Tibial nerve (tissue), 4 donors: ENCODE measurements at regions not wholly inside any gene's neighbourhood (a gene's known extent, or its start where the extent isn't known, plus 50 kb on each side); places are given as distances from the start of the nearest gene placed in this dataset.

Experiments
- DNase-seq, 2 donors: peaks; one replicate each; pipeline ENCODE4 v3.0.0-alpha.2; 2019; ENCODE audit warnings: low spot score in 2 of 2
- H3K27ac ChIP-seq, 4 donors: fragments of 200-600 bp; sonication (generic) in 3 of 4; one replicate each; pipeline ENCODE4 v1.5.1; 2017 to 2019; ENCODE audit warnings: mild to moderate bottlenecking in 1 of 4
- H3K27me3 ChIP-seq, 2 donors: fragments of 200-600 bp; sonication (generic) in 1 of 2; one replicate each; pipeline versions ENCODE4 v1.5.1 to v1.6.0; 2017 to 2019
- H3K36me3 ChIP-seq, 3 donors: fragments of 200-600 bp; sonication (generic); one replicate each; pipeline ENCODE4 v1.5.1; 2018 to 2019
- H3K4me1 ChIP-seq, 4 donors: fragments of 200-600 bp; sonication (generic) in 3 of 4; one replicate each; pipeline ENCODE4 v1.5.1; 2017 to 2019
- H3K4me3 ChIP-seq, 4 donors: fragments of 200-600 bp; sonication (generic) in 3 of 4; one replicate each; pipeline ENCODE4 v1.5.1; 2017 to 2019; ENCODE audit warnings: mild to moderate bottlenecking in 1 of 4, moderate library complexity in 1 of 4
- H3K9me3 ChIP-seq, 4 donors: fragments of 200-600 bp; sonication (generic) in 3 of 4; one replicate each; pipeline ENCODE4 v1.5.1; 2017 to 2019
- EP300 ChIP-seq, 2 donors: sonication (generic); formaldehyde crosslinking; IDR thresholded peaks; one replicate each; pipeline ENCODE4 v1.6.1; 2017; ENCODE audit warnings: antibody characterized with exemption in 2 of 2, mild to moderate bottlenecking in 1 of 2
- POLR2A ChIP-seq, 2 donors: fragments of 450-650 bp; IDR thresholded peaks; one replicate each; pipeline ENCODE4 v1.6.1; 2017; ENCODE audit warnings: antibody characterized with exemption in 2 of 2, mild to moderate bottlenecking in 2 of 2, moderate library complexity in 2 of 2
- WGBS, 2 donors: methylation state at CpG; one replicate each; pipeline ENCODE4 v1.1.5; 2018; 5-methylcytosine and 5-hydroxymethylcytosine counted together
- TF ChIP-seq, protein P1 (sequence below), 5 experiments: fragments of 200-600 bp in 3 of 5; fragments of 450-650 bp in 2 of 5; sonication (generic) in 3 of 5; IDR thresholded peaks; one replicate each; pipeline ENCODE4 v1.5.1; 2016 to 2019; ENCODE audit warnings: antibody characterized with exemption in 5 of 5, mild to moderate bottlenecking in 3 of 5, moderate library complexity in 2 of 5

- Histone ChIP-seq H3K9me3 (no peaks in the 10 kb centered on the region), H3K36me3 (no peaks in the 10 kb centered on the region), H3K27me3 (no peaks in the 10 kb centered on the region), H3K27ac (no peak overlapping the region), H3K4me1 (no peaks in the 10 kb centered on the region), H3K4me3 (no peak overlapping the region)
- no peak for DNase-seq
- WGBS, 2 donors = 43 to 62% methylated on average over 6 of the region's 6 CpGs
- TF ChIP-seq, protein P1, sequence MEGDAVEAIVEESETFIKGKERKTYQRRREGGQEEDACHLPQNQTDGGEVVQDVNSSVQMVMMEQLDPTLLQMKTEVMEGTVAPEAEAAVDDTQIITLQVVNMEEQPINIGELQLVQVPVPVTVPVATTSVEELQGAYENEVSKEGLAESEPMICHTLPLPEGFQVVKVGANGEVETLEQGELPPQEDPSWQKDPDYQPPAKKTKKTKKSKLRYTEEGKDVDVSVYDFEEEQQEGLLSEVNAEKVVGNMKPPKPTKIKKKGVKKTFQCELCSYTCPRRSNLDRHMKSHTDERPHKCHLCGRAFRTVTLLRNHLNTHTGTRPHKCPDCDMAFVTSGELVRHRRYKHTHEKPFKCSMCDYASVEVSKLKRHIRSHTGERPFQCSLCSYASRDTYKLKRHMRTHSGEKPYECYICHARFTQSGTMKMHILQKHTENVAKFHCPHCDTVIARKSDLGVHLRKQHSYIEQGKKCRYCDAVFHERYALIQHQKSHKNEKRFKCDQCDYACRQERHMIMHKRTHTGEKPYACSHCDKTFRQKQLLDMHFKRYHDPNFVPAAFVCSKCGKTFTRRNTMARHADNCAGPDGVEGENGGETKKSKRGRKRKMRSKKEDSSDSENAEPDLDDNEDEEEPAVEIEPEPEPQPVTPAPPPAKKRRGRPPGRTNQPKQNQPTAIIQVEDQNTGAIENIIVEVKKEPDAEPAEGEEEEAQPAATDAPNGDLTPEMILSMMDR (IDR thresholded peaks at IDR 0.05) = no peak
- TF ChIP-seq EP300 (IDR thresholded peaks at IDR 0.05) = no peak
- no peak for TF ChIP-seq POLR2A (IDR thresholded peaks at IDR 0.05)
Measured at GRCh38 chr5:165305596-165305995, 1800.2 kb downstream of the MAT2B start.

DNA sequence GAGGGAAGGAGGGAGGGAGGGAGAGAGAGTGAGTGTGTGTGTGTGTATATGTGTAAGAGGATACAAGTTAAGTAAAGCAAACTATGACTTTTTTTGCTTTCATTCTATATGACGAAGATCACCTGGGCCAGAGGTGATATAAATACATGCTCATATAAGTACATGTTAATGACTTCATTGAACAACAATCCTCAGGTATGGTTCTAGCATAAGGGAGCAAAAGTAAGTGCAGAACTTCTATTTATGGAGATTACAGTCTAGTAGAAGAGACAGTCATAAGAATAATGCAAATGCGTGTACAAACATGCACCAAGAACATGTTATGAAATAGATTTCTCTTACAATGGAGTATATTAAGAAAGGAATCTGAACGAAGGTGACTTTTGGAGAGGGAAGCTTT is 1804.0 kb downstream of the MAT2B start:
- Histone ChIP-seq H3K4me1 (no peaks in the 10 kb centered on the region), H3K27me3 (no peaks in the 10 kb centered on the region), H3K9me3 (no peaks in the 10 kb centered on the region), H3K4me3 (no peak overlapping the region), H3K27ac (no peak overlapping the region), H3K36me3 (no peaks in the 10 kb centered on the region)
- no peak for DNase-seq
- TF ChIP-seq POLR2A (IDR thresholded peaks at IDR 0.05) (no peak), EP300 (IDR thresholded peaks at IDR 0.05) (no peak)
- TF ChIP-seq, protein P1 (IDR thresholded peaks at IDR 0.05) = no peak
- WGBS, 2 donors = 83 to 92% methylated on average over 3 of the region's 3 CpGs

- Histone ChIP-seq H3K27ac (no peak overlapping the region), H3K36me3 (no peaks in the 10 kb centered on the region), H3K4me1 (no peaks in the 10 kb centered on the region), H3K4me3 (no peak overlapping the region), H3K9me3 (no peaks in the 10 kb centered on the region), H3K27me3 (no peaks in the 10 kb centered on the region)
- 88 to 92% methylated on average over 2 of the region's 2 CpGs for WGBS, 2 donors
- no peak for DNase-seq
- TF ChIP-seq EP300 (IDR thresholded peaks at IDR 0.05) (no peak), POLR2A (IDR thresholded peaks at IDR 0.05) (no peak)
- TF ChIP-seq, protein P1 (IDR thresholded peaks at IDR 0.05) = no peak
Measured at GRCh38 chr5:165310031-165310430, 1804.6 kb downstream of the MAT2B start.

DNA sequence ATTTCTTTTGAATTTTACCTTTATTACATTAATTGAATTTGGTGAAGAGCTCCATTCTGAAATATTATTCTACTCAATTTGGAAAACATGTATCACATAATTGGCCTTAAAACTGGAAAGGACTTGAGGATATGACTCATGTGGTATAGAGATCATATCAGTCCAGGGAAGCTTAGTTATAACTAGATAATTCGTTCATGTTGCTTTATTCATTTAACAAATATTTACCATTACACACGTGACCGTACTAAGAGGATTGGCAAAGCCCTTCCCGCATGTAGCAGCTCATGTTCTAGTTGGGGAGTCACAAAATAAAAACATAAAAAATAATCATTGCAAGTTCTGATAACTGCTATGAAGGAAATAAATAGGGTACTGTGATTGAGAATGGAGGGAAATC is 1816.5 kb downstream of the MAT2B start:
- Histone ChIP-seq H3K27me3 (no peaks in the 10 kb centered on the region), H3K9me3 (no peaks in the 10 kb centered on the region), H3K4me1 (no peaks in the 10 kb centered on the region), H3K4me3 (no peak overlapping the region), H3K27ac (no peak overlapping the region), H3K36me3 (no peaks in the 10 kb centered on the region)
- 75 to 77% methylated on average over 4 of the region's 4 CpGs for WGBS, 2 donors
- DNase-seq = no peak
- TF ChIP-seq, protein P1 (IDR thresholded peaks at IDR 0.05) = no peak
- TF ChIP-seq POLR2A (IDR thresholded peaks at IDR 0.05) = no peak
- no peak for TF ChIP-seq EP300 (IDR thresholded peaks at IDR 0.05)

DNA sequence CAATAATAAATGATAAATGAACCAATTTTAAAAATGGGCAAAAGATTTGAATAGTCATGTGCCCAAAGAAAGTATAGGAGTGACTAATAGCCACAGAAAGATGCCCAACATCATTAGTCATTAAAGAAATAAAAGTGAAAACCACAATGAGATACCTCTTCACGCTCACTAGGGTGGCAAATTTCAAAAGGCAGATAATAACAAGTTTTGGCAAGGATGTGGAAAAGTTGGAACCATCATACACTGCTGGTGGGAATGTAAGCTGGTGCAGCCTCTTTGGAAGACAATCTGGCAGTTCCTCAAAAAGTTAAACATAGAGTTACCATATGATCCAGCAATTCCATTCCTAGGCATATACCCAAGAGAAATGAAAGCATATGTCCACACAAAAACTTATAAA is 1819.8 kb downstream of the MAT2B start:
- no peaks in the 10 kb centered on the region for H3K9me3 ChIP-seq
- no peak overlapping the region for H3K27ac ChIP-seq
- 80 to 83% methylated on average over 1 of the region's 1 CpG for WGBS, 2 donors
- H3K4me1 ChIP-seq = no peaks in the 10 kb centered on the region
- H3K36me3 ChIP-seq = no peaks in the 10 kb centered on the region
- no peak overlapping the region for H3K4me3 ChIP-seq
- no peak for DNase-seq
- no peaks in the 10 kb centered on the region for H3K27me3 ChIP-seq
- no peak for TF ChIP-seq POLR2A (IDR thresholded peaks at IDR 0.05)
- TF ChIP-seq EP300 (IDR thresholded peaks at IDR 0.05) = no peak
- TF ChIP-seq, protein P1 (IDR thresholded peaks at IDR 0.05) = no peak
